ENCODE measurements at regions not wholly inside any gene's neighbourhood (a gene's known extent, or its start where the extent isn't known, plus 50 kb on each side); places are given as distances from the start of the nearest gene placed in this dataset.

GRCh38 chr18:30632071-30632698, 410.4 kb downstream of the DSC3 start:
- Mint-ChIP-seq H3K27me3 (ENCODE audit: low read depth) (peaks cover 55% of the 10 kb centered on the region), H3K4me3 (no peak overlapping the region), H3K4me1 (peaks cover 20% of the 10 kb centered on the region in 2 experiments), H3K27ac (peak overlapping the region in 2 of 3 experiments; percentile 68 to 87; a peak in 4 of 7 replicates), H3K9me3 (peaks cover 14 to 17% of the 10 kb centered on the region in 2 experiments), H3K36me3 (ENCODE audit: insufficient read depth in 1 of 3, low read depth in 3 of 3) (peaks cover 5 to 21% (median 16%) of the 10 kb centered on the region in 3 experiments; a peak in 5 of 7 replicates)
- Histone ChIP-seq H4K8ac (replicated peaks; ENCODE audit: insufficient read length, low read depth, low read length) (no peak overlapping the region), H3K4me2 (ENCODE audit: insufficient read depth, insufficient read length, low read length) (no peak overlapping the region), H2BK12ac (ENCODE audit: insufficient read length, low read depth, low read length) (no peak overlapping the region), H4K91ac (ENCODE audit: insufficient read length, low read depth, low read length) (no peak overlapping the region), H3K14ac (ENCODE audit: insufficient read depth, low read length) (no peak overlapping the region), H2BK5ac (ENCODE audit: insufficient read length, low read length) (no peak overlapping the region), H4K20me1 (ENCODE audit: control insufficient read depth, insufficient read depth, insufficient read length) (no peaks in the 10 kb centered on the region), H3K56ac (ENCODE audit: insufficient read length, low read depth, low read length) (no peak overlapping the region), H2AFZ (ENCODE audit: low read length) (no peak overlapping the region), H3K4me1 (ENCODE audit: insufficient read depth, low read length) (peaks cover 5% of the 10 kb centered on the region; the same call in 1 of the 2 replicates), H2BK120ac (ENCODE audit: low read depth, low read length, poor library complexity, severe bottlenecking) (no peak overlapping the region), H3K27ac (ENCODE audit: insufficient read length, low read depth, low read length) (no peak overlapping the region), H3K9ac (ENCODE audit: extremely low read depth, insufficient read length, low read length) (no peak overlapping the region), H3K4ac (ENCODE audit: low read depth, low read length) (no peak overlapping the region), H3K9me3 (ENCODE audit: control insufficient read depth, low read depth, low read length) (no peaks in the 10 kb centered on the region), H4K5ac (ENCODE audit: insufficient read length, low read depth, low read length) (no peak overlapping the region), H3K27me3 (ENCODE audit: insufficient read depth, low read length) (no peaks in the 10 kb centered on the region), H3K23ac (ENCODE audit: insufficient read length, low read depth, low read length) (no peak overlapping the region), H3T11ph (ENCODE audit: low read length) (no peak overlapping the region), H3K18ac (ENCODE audit: insufficient read length, low read depth, low read length) (no peak overlapping the region), H3K79me1 (ENCODE audit: insufficient read depth, low read depth, low read length, poor library complexity, severe bottlenecking) (no peaks in the 10 kb centered on the region), H2AK5ac (ENCODE audit: insufficient read length, low read length) (no peak overlapping the region), H3K79me2 (ENCODE audit: insufficient read depth, low read length) (no peaks in the 10 kb centered on the region), H2BK20ac (ENCODE audit: low read depth, low read length, poor library complexity, severe bottlenecking) (no peak overlapping the region), H3K23me2 (ENCODE audit: insufficient read length, low read depth, low read length, poor library complexity, severe bottlenecking) (no peaks in the 10 kb centered on the region), H2BK15ac (ENCODE audit: low read depth, low read length) (no peak overlapping the region)
- no CpG with 5 or more reads among the region's 2 CpGs for WGBS (ENCODE audit: extremely low coverage, insufficient read length, low lambda C conversion rate)
- TF ChIP-seq CTCF (conservative IDR thresholded peaks at IDR 0.05) = no peak
- DNase-seq = peak; percentile 52
